Tibial artery (tissue), 4 donors: ENCODE measurements at regions not wholly inside any gene's neighbourhood (a gene's known extent, or its start where the extent isn't known, plus 50 kb on each side); places are given as distances from the start of the nearest gene placed in this dataset.
"Not testable (repeated sequence)": the region's sequence is repeated elsewhere in the genome, so short reads cannot be mapped to it uniquely, and the experiment has no call there.

Experiments
- DNase-seq, 2 donors: peaks; one replicate each; pipeline ENCODE4 v3.0.0-alpha.2; 2019
- H3K27ac ChIP-seq, 2 donors: fragments of 200-600 bp; sonication (generic) in 1 of 2; 1 replicate in 1 of 2; 2 replicates in 1 of 2; pipeline ENCODE4 v1.5.1; 2018 to 2019; ENCODE audit warnings: mild to moderate bottlenecking in 1 of 2
- H3K27me3 ChIP-seq, 2 donors: fragments of 200-600 bp; sonication (generic) in 1 of 2; one replicate each; pipeline versions ENCODE4 v1.5.1 to v1.6.0; 2016 to 2019
- H3K36me3 ChIP-seq, 3 donors: fragments of 200-600 bp; sonication (generic) in 2 of 3; one replicate each; pipeline ENCODE4 v1.5.1; 2016 to 2019; ENCODE audit warnings: mild to moderate bottlenecking in 2 of 3
- H3K4me1 ChIP-seq, 4 donors: fragments of 200-600 bp; sonication (generic) in 2 of 4; 1 replicate in 3 of 4; 2 replicates in 1 of 4; pipeline ENCODE4 v1.5.1; 2016 to 2019
- H3K4me3 ChIP-seq, 2 donors: fragments of 200-600 bp; sonication (generic) in 1 of 2; 1 replicate in 1 of 2; 2 replicates in 1 of 2; pipeline ENCODE4 v1.5.1; 2018 to 2019; ENCODE audit warnings: mild to moderate bottlenecking in 2 of 2
- H3K9me3 ChIP-seq, 3 donors: fragments of 200-600 bp; sonication (generic) in 1 of 3; one replicate each; pipeline ENCODE4 v1.5.1; 2016 to 2019
- CTCF ChIP-seq, 2 experiments: fragments of 200-600 bp in 1 of 2; fragments of 450-650 bp in 1 of 2; IDR thresholded peaks; one replicate each; pipeline ENCODE4 v1.5.1; 2017 to 2019; ENCODE audit warnings: antibody characterized with exemption in 2 of 2, mild to moderate bottlenecking in 1 of 2, moderate library complexity in 1 of 2
- intact Hi-C: fragments of 100-400 bp; cut with DNase I; formaldehyde crosslinking; loops from one replicate; pipeline ENCODE4 v1.15.0; 2023; ENCODE audit warnings: low total_unique reads

- Histone ChIP-seq H3K4me1 (no peaks in the 10 kb centered on the region), H3K36me3 (no peaks in the 10 kb centered on the region), H3K27me3 (no peaks in the 10 kb centered on the region), H3K27ac (no peak overlapping the region), H3K9me3 (no peaks in the 10 kb centered on the region), H3K4me3 (no peak overlapping the region)
- peak in 1 of 2 donors; percentile 33 for DNase-seq
- intact Hi-C loops: no loop called here
- no peak for TF ChIP-seq CTCF (IDR thresholded peaks at IDR 0.05)
Observed at GRCh38 chr2:11082880-11083279, 72.4 kb upstream of the SLC66A3 start.

- H3K36me3 ChIP-seq, H3K4me1 ChIP-seq, intact Hi-C loops, H3K9me3 ChIP-seq, H3K27ac ChIP-seq, H3K27me3 ChIP-seq, H3K4me3 ChIP-seq: not testable (repeated sequence)
- DNase-seq: peak in 1 of 2 donors; percentile 12
Observed at GRCh38 chr2:11088821-11089220, 66.4 kb upstream of the SLC66A3 start.

- no peak for DNase-seq
- Histone ChIP-seq H3K27ac (no peak overlapping the region), H3K9me3 (no peaks in the 10 kb centered on the region), H3K4me3 (no peak overlapping the region), H3K4me1 (no peaks in the 10 kb centered on the region), H3K36me3 (no peaks in the 10 kb centered on the region), H3K27me3 (peaks cover 0 to 9% of the 10 kb centered on the region in 2 donors)
- no peak for TF ChIP-seq CTCF (IDR thresholded peaks at IDR 0.05)
- intact Hi-C loops: no loop called here
Observed at GRCh38 chr2:11090187-11090586, 65.1 kb upstream of the SLC66A3 start.

- H3K4me3 ChIP-seq: no peak overlapping the region
- no peak for TF ChIP-seq CTCF (IDR thresholded peaks at IDR 0.05)
- peaks cover 0 to 13% of the 10 kb centered on the region in 2 donors for H3K27me3 ChIP-seq
- H3K27ac ChIP-seq: no peak overlapping the region
- peak in 1 of 2 donors; percentile 10 for DNase-seq
- no peaks in the 10 kb centered on the region for H3K9me3 ChIP-seq
- intact Hi-C loops: no loop called here
- no peaks in the 10 kb centered on the region for H3K36me3 ChIP-seq
- H3K4me1 ChIP-seq: no peaks in the 10 kb centered on the region
Observed at GRCh38 chr2:11092701-11093335, 62.4 kb upstream of the SLC66A3 start.

- intact Hi-C loops: no loop called here
Observed at GRCh38 chr2:11093467-11093866, 61.8 kb upstream of the SLC66A3 start.

More at GRCh38 chr2:11093467-11093866, 61.8 kb upstream of the SLC66A3 start:
- DNase-seq: peak in 1 of 2 donors; percentile 55
- TF ChIP-seq CTCF (IDR thresholded peaks at IDR 0.05): no peak
- H3K36me3 ChIP-seq: no peaks in the 10 kb centered on the region
- H3K4me1 ChIP-seq: no peaks in the 10 kb centered on the region
- H3K27ac ChIP-seq: no peak overlapping the region
- no peak overlapping the region for H3K4me3 ChIP-seq
- H3K9me3 ChIP-seq: no peaks in the 10 kb centered on the region
- H3K27me3 ChIP-seq: peaks cover 0 to 11% of the 10 kb centered on the region in 2 donors
